Hippocampal formation (tissue), 2 donors: ENCODE measurements at regions not wholly inside any gene's neighbourhood (a gene's known extent, or its start where the extent isn't known, plus 50 kb on each side); places are given as distances from the start of the nearest gene placed in this dataset.
"Not testable (repeated sequence)": the region's sequence is repeated elsewhere in the genome, so short reads cannot be mapped to it uniquely, and the experiment has no call there.

Source experiments
- DNase-seq, 2 donors: peaks; one replicate each; lab custom pipeline; 2025; lab: John Stamatoyannopoulos, UW

- DNase-seq, result no peak
These were observed 88.9 kb downstream of the MOGAT1 start for GRCh38 chr2:222760301-222760897.

DNA sequence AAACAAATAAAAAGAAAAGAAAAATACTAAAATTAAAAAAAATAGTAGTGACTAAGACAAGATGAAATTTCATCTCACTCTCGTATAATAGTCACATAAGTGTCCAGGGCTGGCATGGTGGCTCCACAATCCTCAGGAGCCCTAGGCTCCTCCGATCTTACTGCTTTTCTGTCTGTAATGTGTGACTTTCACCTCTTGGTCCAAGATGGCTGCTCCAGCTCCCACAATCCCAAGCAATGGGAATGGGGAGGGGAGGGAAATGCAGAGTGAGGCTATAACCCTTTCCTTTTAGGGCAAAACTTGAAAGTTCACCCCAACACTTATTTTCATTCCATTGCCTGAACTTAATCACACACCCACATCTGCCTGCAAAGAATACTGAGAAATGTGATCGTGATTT is 90.4 kb downstream of the MOGAT1 start:
- DNase-seq, result no peak

DNA sequence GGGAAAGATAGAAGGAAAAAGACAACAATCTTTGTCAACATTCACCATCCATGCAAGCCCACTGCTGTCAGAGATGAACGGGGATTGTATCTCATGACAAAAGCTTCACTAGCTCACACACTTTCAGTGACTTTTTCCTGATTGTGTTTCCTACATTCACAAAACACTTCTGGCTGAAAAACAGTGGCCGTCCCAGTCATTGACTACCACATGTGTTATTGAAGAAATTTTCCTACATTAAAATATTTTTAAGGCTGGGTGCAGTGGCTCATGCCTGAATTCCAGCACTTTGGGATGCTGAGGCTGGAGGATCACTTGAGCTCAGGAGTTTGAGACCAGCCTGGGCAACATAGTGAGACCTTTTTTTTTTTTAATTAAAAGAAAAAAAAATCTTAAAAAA is 90.9 kb downstream of the MOGAT1 start:
- DNase-seq, result no peak

- not testable (repeated sequence) for DNase-seq
These were observed 94.4 kb downstream of the MOGAT1 start for GRCh38 chr2:222765883-222766282.

DNA sequence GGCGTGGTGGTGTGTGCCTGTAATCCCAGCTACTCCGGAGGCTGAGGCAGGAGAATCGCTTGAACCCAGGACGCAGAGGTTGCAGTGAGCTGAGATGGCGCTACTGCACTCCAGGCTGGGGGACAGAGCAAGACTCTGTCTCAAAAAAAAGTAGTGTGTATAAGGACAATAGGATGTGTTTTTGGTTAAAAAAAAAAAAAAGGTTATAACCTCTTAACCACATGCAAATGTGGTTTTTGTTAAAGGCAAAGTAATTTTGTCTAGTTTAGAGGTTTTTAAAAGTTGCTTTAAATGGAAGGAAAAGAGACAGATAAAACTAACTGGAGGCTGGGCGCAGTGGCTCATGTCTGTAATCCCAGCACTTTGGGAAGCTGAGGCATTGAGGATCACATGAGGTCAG is 92.8 kb upstream of the ACSL3 start:
- DNase-seq, result not testable (repeated sequence)

DNA sequence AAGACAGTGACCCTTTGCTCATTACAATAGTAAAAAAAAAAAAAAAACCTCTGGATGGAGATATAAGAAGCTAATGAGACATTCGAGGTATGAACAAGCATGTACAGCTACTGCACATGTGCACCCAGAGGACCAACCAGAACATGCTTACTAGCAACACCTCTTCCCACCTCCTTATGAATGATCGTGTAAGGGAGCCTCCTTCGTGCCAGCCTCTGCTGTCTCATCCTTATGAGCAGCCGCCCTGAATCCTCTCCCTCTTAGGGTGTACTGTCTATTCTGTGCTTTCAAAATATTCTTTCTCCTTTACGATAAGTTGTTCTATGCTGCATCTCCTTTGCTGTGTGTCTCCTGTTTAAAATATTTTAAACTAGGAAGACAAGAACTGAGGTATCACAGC is 91.4 kb upstream of the ACSL3 start:
- DNase-seq, result no peak

- no peak for DNase-seq
These were observed 90.9 kb upstream of the ACSL3 start for GRCh38 chr2:222769941-222770340.

DNA sequence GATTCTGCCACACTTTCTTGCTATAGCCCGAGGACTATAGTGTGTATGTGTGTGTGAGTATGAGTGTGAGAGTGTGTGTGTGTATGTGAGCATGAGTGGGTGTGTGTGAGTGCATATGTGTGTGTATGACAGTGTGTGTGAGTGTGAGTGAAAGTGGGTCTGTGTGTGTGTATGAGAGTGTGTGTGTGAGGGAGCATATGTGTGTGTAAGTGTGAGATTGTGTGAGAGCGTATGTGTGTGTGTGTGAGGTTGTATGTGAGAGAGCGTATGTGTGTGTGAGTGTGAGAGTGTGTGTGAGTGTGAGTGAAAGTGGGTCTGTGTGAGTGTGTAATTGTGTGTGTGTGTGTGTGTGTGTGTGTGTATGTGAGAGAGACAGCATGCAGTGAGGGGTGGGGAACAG is 89.0 kb upstream of the ACSL3 start:
- DNase-seq, result no peak

DNA sequence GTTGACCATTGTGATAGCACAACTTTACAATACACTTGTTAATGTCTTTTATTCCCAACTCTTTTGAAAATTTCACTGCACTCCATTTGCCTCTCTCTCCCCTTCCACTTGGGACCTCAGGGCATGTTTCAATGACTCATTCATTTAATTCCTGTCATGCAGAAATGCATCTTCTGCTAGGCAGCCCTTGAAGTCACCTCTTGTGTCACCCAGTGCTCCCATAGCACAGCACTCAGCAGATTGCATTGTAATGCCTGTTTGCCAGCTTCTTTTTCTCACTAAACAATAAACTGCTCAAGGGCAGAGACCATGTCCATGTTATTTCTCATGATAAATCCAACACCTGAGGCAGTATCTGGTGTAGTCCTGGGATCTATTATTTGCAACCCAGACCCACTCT is 85.9 kb upstream of the ACSL3 start:
- DNase-seq, result no peak

DNA sequence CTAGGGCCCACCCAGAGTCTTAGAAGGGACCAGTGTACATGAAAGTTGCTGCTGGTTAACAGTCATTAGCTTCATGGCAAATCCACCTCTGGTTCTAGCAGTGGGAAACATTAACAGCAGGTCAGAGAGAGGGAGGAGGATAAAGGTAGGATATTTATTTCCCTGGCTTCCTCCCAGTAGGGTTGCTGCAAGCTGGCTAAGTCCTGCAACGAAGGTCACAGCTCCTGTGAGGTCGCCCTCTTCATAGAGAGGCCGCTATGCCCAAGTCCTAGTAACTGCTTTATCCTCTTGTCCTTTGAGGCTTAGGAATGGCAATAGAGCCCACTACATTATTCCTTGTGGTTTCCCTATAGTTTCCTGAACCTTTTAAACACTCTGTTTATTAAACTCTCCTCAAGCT is 84.0 kb upstream of the ACSL3 start:
- no peak for DNase-seq

- no peak for DNase-seq
These were observed 82.4 kb upstream of the ACSL3 start for GRCh38 chr2:222778400-222778799.

DNA sequence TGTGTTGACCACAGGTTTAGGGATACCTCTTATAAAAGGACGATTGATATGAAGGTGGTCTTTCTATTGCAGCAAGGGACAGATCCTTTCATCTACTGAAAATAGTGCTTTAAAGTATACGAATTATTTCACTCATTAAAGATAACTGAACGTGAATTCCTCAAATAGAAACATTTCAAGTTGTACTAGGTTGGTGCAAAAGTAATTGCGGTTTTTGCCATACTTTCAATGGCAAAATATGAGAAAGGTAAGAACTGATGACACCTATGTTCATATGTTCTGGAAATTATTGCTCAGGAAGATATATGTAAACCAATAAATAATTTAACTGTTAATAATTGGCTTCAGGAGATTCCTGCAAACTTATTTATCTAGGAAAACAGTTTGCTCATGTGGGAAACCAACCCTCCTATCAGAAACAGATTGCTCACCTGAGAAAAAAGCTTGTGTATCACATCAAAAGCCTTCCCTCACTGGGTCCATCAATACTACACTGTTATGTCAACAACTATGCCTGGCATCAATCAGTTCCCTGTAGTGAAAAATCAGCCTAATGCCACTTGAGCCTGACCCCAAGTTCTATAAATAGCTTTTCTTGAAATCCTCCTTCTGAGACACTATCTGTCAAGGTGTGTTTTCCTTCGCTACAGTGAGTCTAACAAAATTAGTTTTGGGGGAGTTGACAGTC is 81.5 kb upstream of the ACSL3 start:
- no peak for DNase-seq

- no peak for DNase-seq
These were observed 80.8 kb upstream of the ACSL3 start for GRCh38 chr2:222780051-222780450.

DNA sequence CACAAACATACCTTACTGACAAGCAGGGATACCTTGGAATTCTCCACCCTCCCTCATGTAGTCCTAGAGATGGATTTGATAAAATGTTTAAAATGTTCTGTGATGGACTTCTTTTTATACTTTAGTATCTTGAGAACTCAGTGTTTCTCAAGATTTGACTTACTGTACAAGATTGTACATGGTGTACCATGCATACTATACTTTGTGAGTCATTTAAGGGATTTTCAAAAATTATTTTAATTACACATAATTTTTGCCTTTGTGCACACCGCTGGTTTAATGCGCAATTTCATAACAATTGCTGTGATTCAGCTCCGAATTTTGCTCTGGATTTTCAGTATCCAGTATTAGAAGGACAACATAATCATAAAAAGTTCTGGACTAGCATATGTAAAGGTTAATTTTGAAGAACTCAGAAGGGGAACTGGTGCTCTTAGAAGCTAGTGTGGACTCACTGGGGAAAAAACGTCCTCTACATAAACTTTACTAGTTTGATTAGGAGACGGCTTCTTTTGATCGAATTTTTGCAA is 78.6 kb upstream of the ACSL3 start:
- DNase-seq, result no peak

DNA sequence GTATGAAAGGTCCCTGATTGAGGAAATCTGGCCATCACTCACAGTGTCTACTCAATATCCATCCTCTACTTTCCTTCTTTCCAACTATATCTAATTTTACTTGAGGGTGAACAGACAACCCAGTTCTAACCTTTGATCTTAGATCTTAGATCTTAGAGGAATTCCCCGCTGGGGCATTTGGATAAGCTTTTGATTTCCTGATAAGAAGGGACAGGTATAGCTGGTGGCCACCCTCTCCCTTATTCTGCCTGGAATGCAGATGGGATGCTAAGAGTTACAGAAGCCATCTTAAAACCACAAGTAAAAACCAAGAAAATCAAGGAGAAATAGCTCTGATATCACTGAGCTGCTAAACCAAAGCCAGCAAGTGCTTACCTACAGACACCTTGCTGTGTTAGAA is 77.2 kb upstream of the ACSL3 start:
- DNase-seq, result no peak

GRCh38 chr2:222790932-222791331 is 69.9 kb upstream of the ACSL3 start:
- no peak for DNase-seq

GRCh38 chr2:222792001-222792611 is 68.7 kb upstream of the ACSL3 start:
- DNase-seq, result peak; percentile 52 to 61

GRCh38 chr2:222794585-222795449 is 66.0 kb upstream of the ACSL3 start:
- no peak for DNase-seq

DNA sequence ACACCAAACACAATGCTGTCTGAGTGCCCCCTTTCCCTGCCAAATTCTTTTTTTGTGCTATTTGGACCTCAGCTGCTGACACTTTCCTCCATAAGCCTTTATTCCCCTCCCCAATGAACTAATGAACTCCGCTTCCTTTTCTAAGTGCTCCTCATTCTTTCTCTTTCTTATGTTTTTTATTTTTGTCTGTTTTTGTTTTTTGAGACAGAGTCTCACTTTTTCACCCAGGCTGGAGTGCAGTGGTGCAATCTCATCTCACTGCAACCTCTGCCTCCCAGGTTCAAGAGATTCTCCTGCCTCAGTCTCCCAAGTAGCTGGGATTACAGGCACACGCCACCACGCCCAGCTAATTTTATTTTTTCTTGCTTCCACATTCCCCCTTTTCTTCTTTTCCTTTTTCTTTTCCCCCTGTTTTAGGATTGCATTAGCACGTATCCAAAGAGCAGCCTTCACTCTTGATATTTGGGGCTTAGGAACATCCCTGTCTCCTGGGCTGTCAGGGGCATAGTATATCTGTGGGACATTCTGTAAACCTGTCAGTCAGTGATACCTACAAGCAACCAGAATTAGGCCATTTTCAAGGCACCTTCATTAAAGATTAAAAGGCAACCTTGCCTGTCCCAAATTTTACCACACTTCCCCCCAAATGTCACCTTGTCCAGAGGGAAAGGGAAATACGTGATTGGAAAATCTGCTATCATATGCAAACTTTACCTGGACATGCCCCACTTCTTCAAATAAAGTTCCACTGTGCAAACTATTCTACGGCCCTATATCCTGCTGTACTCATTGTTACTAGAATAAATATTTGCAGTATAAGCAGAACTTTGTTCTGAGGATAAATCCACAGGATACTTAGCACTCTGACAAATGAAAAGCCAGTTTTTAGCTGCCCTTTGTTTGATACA is 65.1 kb upstream of the ACSL3 start:
- DNase-seq, result no peak

DNA sequence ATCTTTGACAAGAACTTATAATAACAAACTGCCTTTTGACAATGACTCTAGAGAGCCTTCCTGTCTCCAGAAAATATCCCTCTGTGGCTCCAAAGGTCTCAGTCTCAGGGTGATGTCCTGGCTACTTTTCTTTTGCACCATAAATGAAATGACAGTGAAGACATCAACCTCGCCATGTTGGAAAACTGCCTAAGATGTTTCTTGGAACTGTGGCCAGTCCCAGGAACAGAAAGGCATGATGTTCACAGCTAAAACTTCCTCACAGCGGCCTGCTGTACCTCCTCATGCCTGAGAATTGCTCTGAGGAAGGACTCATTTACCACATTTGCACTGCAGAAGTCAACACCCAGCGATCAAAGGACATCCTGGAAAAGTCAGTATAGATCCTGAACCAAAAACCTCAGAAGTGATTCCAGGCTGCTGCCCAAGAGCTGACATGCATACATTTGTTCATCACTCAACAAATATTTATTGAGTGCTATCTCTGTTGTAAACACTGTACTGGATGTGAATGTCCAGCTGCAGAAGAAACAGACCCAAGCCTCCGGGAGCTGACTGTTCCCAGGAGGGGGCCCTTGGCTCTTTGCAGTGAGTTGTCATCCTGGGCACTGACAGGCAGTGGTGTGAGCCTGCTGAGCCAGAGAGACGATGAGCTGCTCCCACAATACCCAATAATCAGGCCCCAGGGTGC is 64.3 kb upstream of the ACSL3 start:
- no peak for DNase-seq

GRCh38 chr2:222797261-222797660 is 63.6 kb upstream of the ACSL3 start:
- peak in 1 of 2 donors; percentile 37 for DNase-seq
